IMR-90 (cell line): ENCODE measurements at regions not wholly inside any gene's neighbourhood (a gene's known extent, or its start where the extent isn't known, plus 50 kb on each side); places are given as distances from the start of the nearest gene placed in this dataset.

Experiments
- ATAC-seq: fragments of 200-7000 bp; cut with Tn5 transposase; 2 replicates; pipeline ENCODE4 v1.9.1; 2020; ENCODE audit warnings: low read depth, mild to moderate bottlenecking, moderate library complexity
- BruUV-seq: library from RNA; stranded (reverse); fragments of 400-500 nt; replicated peaks from 2 replicates; lab custom pipeline; 2021; lab: Mats Ljungman, UMichigan
- CTCF ChIA-PET: fragments of 300-600 bp; formaldehyde crosslinking; extraction: SDS; loops from one replicate; lab custom pipeline; 2021; ENCODE audit warnings: antibody characterized with exemption; lab: Yijun Ruan, JAX
- POLR2A ChIA-PET: fragments of 300-600 bp; sonication (Branson Sonifier 250); formaldehyde crosslinking; loops from one replicate; lab custom pipeline; 2022; ENCODE audit warnings: antibody characterized with exemption; ENCODE audit not compliant: unreplicated experiment; lab: Charles Lee
- DNase-seq: peaks from one replicate; pipeline ENCODE4 v3.0.0; 2013
- H2AFZ ChIP-seq: replicated peaks from 2 replicates; pipeline ENCODE3; 2013; ENCODE audit warnings: low read length, mild to moderate bottlenecking; ENCODE audit not compliant: poor library complexity
- H2AK5ac ChIP-seq: 2 replicates; pipeline ENCODE4 v1.6.1; 2013; ENCODE audit warnings: low read depth, low read length, inconsistent platforms
- H2AK9ac ChIP-seq: replicated peaks from 2 replicates; pipeline ENCODE3; 2013; ENCODE audit warnings: mild to moderate bottlenecking, low read depth, low read length, moderate library complexity; ENCODE audit not compliant: poor library complexity
- H2BK120ac ChIP-seq: 2 replicates; pipeline ENCODE4 v1.6.1; 2013; ENCODE audit warnings: low read depth, low read length, inconsistent platforms
- H2BK15ac ChIP-seq: 3 replicates; pipeline ENCODE4 v1.6.1; 2013; ENCODE audit warnings: low read depth, low read length, inconsistent platforms
- H2BK20ac ChIP-seq: 2 replicates; pipeline ENCODE4 v1.6.1; 2013; ENCODE audit warnings: low read depth, mild to moderate bottlenecking, inconsistent platforms, low read length, moderate library complexity
- H2BK5ac ChIP-seq: 2 replicates; pipeline ENCODE4 v1.6.1; 2013; ENCODE audit warnings: mild to moderate bottlenecking, low read depth, low read length, inconsistent platforms; ENCODE audit not compliant: poor library complexity, severe bottlenecking
- H3K14ac ChIP-seq: replicated peaks from 2 replicates; pipeline ENCODE4 v1.6.1; 2013; ENCODE audit warnings: low read depth, low read length, inconsistent platforms
- H3K18ac ChIP-seq: 2 replicates; pipeline ENCODE4 v1.6.1; 2013; ENCODE audit warnings: low read depth, low read length, control low read depth
- H3K23ac ChIP-seq: 2 replicates; pipeline ENCODE4 v1.6.1; 2013; ENCODE audit warnings: low read depth, low read length, inconsistent platforms
- H3K27ac ChIP-seq: 2 replicates; pipeline ENCODE4 v1.5.1; 2013; ENCODE audit warnings: mild to moderate bottlenecking, control low read depth, low read length; ENCODE audit not compliant: insufficient read depth
- H3K27me3 ChIP-seq: 2 replicates; pipeline ENCODE4 v1.6.1; 2013; ENCODE audit warnings: low read length; ENCODE audit not compliant: control insufficient read depth, insufficient read depth
- H3K36me3 ChIP-seq: 2 replicates; pipeline ENCODE4 v1.6.1; 2013; ENCODE audit warnings: low read length, mixed read lengths; ENCODE audit not compliant: control insufficient read depth, insufficient read depth
- H3K4ac ChIP-seq: 2 replicates; pipeline ENCODE4 v1.6.1; 2013; ENCODE audit warnings: low read depth, low read length, inconsistent platforms
- H3K4me1 ChIP-seq: 2 replicates; pipeline ENCODE4 v1.6.1; 2013; ENCODE audit warnings: low read length, mixed read lengths; ENCODE audit not compliant: control insufficient read depth, insufficient read depth
- H3K4me2 ChIP-seq: 2 replicates; pipeline ENCODE4 v1.6.1; 2013; ENCODE audit warnings: low read depth, mild to moderate bottlenecking, control low read depth, low read length, moderate library complexity
- H3K4me3 ChIP-seq: 2 replicates; pipeline ENCODE4 v1.5.1; 2013; ENCODE audit warnings: low read depth, mild to moderate bottlenecking, control low read depth, low read length, moderate library complexity; ENCODE audit not compliant: insufficient read depth
- H3K56ac ChIP-seq: 2 replicates; pipeline ENCODE4 v1.6.1; 2013; ENCODE audit warnings: low read length, inconsistent platforms; ENCODE audit not compliant: insufficient read depth; ENCODE audit errors: extremely low read depth
- H3K79me1 ChIP-seq, 2 experiments: 2 replicates each; pipeline ENCODE4 v1.6.1; 2013; ENCODE audit warnings: low read length in 2 of 2, inconsistent platforms in 1 of 2, low read depth in 1 of 2
- H3K9ac ChIP-seq: 2 replicates; pipeline ENCODE4 v1.6.1; 2013; ENCODE audit warnings: low read depth, low read length, control low read depth
- H3K9me1 ChIP-seq: 2 replicates; pipeline ENCODE4 v1.6.1; 2013; ENCODE audit warnings: low read length, inconsistent platforms; ENCODE audit not compliant: insufficient read depth
- H3K9me3 ChIP-seq: 2 replicates; pipeline ENCODE4 v1.6.1; 2013; ENCODE audit warnings: low read length; ENCODE audit not compliant: control insufficient read depth, insufficient read depth
- H4K20me1 ChIP-seq: 2 replicates; pipeline ENCODE4 v1.6.1; 2013; ENCODE audit warnings: low read length, inconsistent platforms; ENCODE audit not compliant: insufficient read depth
- H4K5ac ChIP-seq: 2 replicates; pipeline ENCODE4 v1.6.1; 2013; ENCODE audit warnings: mild to moderate bottlenecking, low read depth, low read length, control low read depth
- H4K8ac ChIP-seq, 2 experiments: 2 replicates each; pipeline ENCODE4 v1.6.1; 2013; ENCODE audit warnings: low read depth in 2 of 2, low read length in 2 of 2, control low read depth in 1 of 2, inconsistent platforms in 1 of 2
- H4K91ac ChIP-seq: 2 replicates; pipeline ENCODE4 v1.6.1; 2013; ENCODE audit warnings: low read depth, low read length, inconsistent platforms; ENCODE audit not compliant: insufficient read depth
- BHLHE40 ChIP-seq: fragments of 150-350 bp; IDR thresholded peaks from 2 replicates; pipeline ENCODE4 v1.6.1; 2016; ENCODE audit warnings: mild to moderate bottlenecking, low read depth, low read length
- CEBPB ChIP-seq: IDR thresholded peaks from 2 replicates; pipeline ENCODE4 v1.6.1; 2012; ENCODE audit warnings: low read depth, low read length, improper control_type of control experiment
- CHD1 ChIP-seq: IDR thresholded peaks from 2 replicates; pipeline ENCODE4 v1.6.1; 2012; ENCODE audit warnings: low read depth, low read length, improper control_type of control experiment
- ELK1 ChIP-seq: fragments of 150-350 bp; IDR thresholded peaks from 2 replicates; pipeline ENCODE4 v1.6.1; 2016; ENCODE audit warnings: low read depth, mild to moderate bottlenecking, low read length, moderate library complexity, borderline replicate concordance
- MAFK ChIP-seq: IDR thresholded peaks from 2 replicates; pipeline ENCODE4 v1.6.1; 2012; ENCODE audit warnings: low read depth, low read length, improper control_type of control experiment
- MAZ ChIP-seq: IDR thresholded peaks from 2 replicates; pipeline ENCODE4 v1.6.1; 2012; ENCODE audit warnings: low read depth, mild to moderate bottlenecking, low read length, improper control_type of control experiment, moderate library complexity, borderline replicate concordance
- MXI1 ChIP-seq: IDR thresholded peaks from 2 replicates; pipeline ENCODE4 v1.6.1; 2012; ENCODE audit warnings: low read depth, mild to moderate bottlenecking, low read length, moderate library complexity, borderline replicate concordance
- NFE2L2 ChIP-seq: fragments of 150-350 bp; IDR thresholded peaks from 2 replicates; pipeline ENCODE4 v1.6.1; 2016; ENCODE audit warnings: low read depth, mild to moderate bottlenecking, low read length
- POLR2A ChIP-seq: IDR thresholded peaks from 2 replicates; pipeline ENCODE4 v1.6.1; 2012; ENCODE audit warnings: mild to moderate bottlenecking, low read depth, low read length
- RAD21 ChIP-seq: IDR thresholded peaks from 2 replicates; pipeline ENCODE4 v1.6.1; 2012; ENCODE audit warnings: low read length, improper control_type of control experiment
- RCOR1 ChIP-seq: IDR thresholded peaks from 2 replicates; pipeline ENCODE4 v1.6.1; 2012; ENCODE audit warnings: mild to moderate bottlenecking, low read length, improper control_type of control experiment; ENCODE audit not compliant: insufficient replicate concordance
- RFX5 ChIP-seq: IDR thresholded peaks from 2 replicates; pipeline ENCODE4 v1.8.0; 2012; ENCODE audit warnings: low read depth, mild to moderate bottlenecking, low read length, moderate library complexity
- SMC3 ChIP-seq: fragments of 150-350 bp; IDR thresholded peaks from 2 replicates; pipeline ENCODE4 v1.6.1; 2016; ENCODE audit warnings: low read depth, mild to moderate bottlenecking, antibody characterized with exemption, low read length, moderate library complexity
- USF2 ChIP-seq: fragments of 150-350 bp; IDR thresholded peaks from 2 replicates; pipeline ENCODE4 v1.6.1; 2017; ENCODE audit warnings: mild to moderate bottlenecking, antibody characterized with exemption, low read length, low read depth
- WGBS, 2 experiments: methylation state at CpG; one replicate each; pipeline versions ENCODE4 v1.1.5 to v1.1.7; 2013; ENCODE audit warnings: missing lambda C conversion rate in 2 of 2; ENCODE audit not compliant: insufficient read length in 1 of 2; ENCODE audit errors: extremely low coverage in 2 of 2; 5-methylcytosine and 5-hydroxymethylcytosine counted together
- dilution Hi-C: fragments of 300-500 bp; cut with HindIII; formaldehyde crosslinking; loops from one replicate; pipeline ENCODE4 v1.14.3; 2018; ENCODE audit warnings: low sequenced_read_pairs; ENCODE audit not compliant: unreplicated experiment
- in situ Hi-C: fragments of 300-500 bp; cut with MboI; formaldehyde crosslinking; loops from 3 replicates; pipeline ENCODE4 v1.14.3; 2019; ENCODE audit warnings: low sequenced_read_pairs, inconsistent platforms, mixed read lengths
- intact Hi-C: fragments of 100-400 bp; cut with micrococcal nuclease; formaldehyde crosslinking; loops from 2 replicates; pipeline ENCODE4 v1.10.0; 2022
- TF ChIP-seq, protein P1 (sequence below): conservative IDR thresholded peaks from 2 replicates; pipeline ENCODE4 v1.5.1; 2012; ENCODE audit warnings: mild to moderate bottlenecking, low read depth, low read length, improper control_type of control experiment

DNA sequence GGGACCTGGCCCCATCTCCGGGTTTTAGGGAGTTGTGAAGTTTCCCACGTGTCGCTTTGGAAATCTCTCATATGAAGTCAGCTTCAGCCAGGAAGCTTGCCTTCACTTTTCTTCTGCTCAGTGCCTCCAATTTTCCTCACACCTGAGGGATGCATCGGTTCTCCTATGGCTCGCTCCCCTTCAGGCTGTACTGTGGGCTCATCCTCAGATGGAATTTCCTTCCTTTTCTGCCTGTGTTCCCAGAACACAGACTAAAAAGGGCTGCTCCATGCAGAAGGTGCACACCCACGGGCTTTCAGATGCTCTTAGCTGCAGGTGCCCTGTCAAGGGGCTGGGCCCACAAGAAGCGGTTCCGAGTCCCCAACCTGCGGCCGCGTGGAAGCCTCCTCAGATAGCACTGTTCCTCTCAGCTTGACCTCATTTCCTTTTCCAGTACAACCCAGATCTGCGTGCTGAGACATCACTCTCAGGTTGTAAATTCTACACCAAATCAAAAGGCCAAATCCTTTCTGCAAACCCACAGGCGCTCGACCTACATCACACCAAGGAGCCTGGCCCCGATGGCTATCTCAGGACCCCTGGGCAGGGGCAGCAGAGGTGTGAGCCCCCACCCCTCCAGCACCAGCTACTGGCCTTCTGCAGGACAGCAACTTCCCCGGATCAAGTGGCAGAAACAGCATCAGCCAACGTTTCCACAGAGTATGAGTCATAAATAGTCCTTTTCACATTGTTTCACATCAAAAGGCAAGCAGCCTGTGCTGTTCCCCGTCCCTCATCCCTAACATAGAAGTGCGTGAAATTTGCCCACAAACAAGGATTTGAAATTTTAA, 275.9 kb downstream of the ZNF536 start:
- H3K4me3 ChIP-seq = no peak overlapping the region
- H4K5ac ChIP-seq = no peak overlapping the region
- WGBS, 2 experiments = 43% methylated on average over 9 of the region's 19 CpGs; no CpG with 5 or more reads in 1 of the 2 experiments
- no peaks in the 10 kb centered on the region for H3K9me1 ChIP-seq
- DNase-seq (peak; percentile 2), ATAC-seq (no peak)
- no peaks in the 10 kb centered on the region for H3K9me3 ChIP-seq
- H2BK5ac ChIP-seq = no peak overlapping the region
- dilution Hi-C loops = no loop called here
- H3K14ac ChIP-seq = no peak overlapping the region
- H3K4me2 ChIP-seq = no peak overlapping the region
- no peaks in the 10 kb centered on the region for H3K79me1 ChIP-seq
- no peak overlapping the region for H2AK9ac ChIP-seq
- no TSS peak for BruUV-seq
- ChIA-PET CTCF (no interaction called here), POLR2A (no interaction called here)
- H3K9ac ChIP-seq = no peak overlapping the region
- H3K56ac ChIP-seq = no peak overlapping the region
- H4K91ac ChIP-seq = no peak overlapping the region
- no peak overlapping the region for H3K23ac ChIP-seq
- no peaks in the 10 kb centered on the region for H3K27me3 ChIP-seq
- in situ Hi-C loops = loop anchor here (25.0 kb wide), 1 partner anchor 761 kb away; no protein-coding TSS in a partner anchor
- no peaks in the 10 kb centered on the region for H3K36me3 ChIP-seq
- no peak overlapping the region for H3K27ac ChIP-seq
- H3K4ac ChIP-seq = no peak overlapping the region
- no peak overlapping the region for H2BK15ac ChIP-seq
- H2BK20ac ChIP-seq = no peak overlapping the region
- no peaks in the 10 kb centered on the region for H3K4me1 ChIP-seq
- intact Hi-C loops = loop anchor here (10.0 kb wide), 1 partner anchor 423 kb away; no protein-coding TSS in a partner anchor
- no peak overlapping the region for H3K18ac ChIP-seq
- H4K8ac ChIP-seq = no peak overlapping the region
- no peaks in the 10 kb centered on the region for H4K20me1 ChIP-seq
- H2AK5ac ChIP-seq = no peak overlapping the region
- no peak overlapping the region for H2BK120ac ChIP-seq
- peak overlapping the region; percentile 33 for H2AFZ ChIP-seq
- no peak for TF ChIP-seq ELK1
- TF ChIP-seq, protein P1, sequence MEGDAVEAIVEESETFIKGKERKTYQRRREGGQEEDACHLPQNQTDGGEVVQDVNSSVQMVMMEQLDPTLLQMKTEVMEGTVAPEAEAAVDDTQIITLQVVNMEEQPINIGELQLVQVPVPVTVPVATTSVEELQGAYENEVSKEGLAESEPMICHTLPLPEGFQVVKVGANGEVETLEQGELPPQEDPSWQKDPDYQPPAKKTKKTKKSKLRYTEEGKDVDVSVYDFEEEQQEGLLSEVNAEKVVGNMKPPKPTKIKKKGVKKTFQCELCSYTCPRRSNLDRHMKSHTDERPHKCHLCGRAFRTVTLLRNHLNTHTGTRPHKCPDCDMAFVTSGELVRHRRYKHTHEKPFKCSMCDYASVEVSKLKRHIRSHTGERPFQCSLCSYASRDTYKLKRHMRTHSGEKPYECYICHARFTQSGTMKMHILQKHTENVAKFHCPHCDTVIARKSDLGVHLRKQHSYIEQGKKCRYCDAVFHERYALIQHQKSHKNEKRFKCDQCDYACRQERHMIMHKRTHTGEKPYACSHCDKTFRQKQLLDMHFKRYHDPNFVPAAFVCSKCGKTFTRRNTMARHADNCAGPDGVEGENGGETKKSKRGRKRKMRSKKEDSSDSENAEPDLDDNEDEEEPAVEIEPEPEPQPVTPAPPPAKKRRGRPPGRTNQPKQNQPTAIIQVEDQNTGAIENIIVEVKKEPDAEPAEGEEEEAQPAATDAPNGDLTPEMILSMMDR = no peak
- TF ChIP-seq BHLHE40 = no peak
- TF ChIP-seq RAD21 = no peak
- TF ChIP-seq CEBPB = no peak
- no peak for TF ChIP-seq USF2
- TF ChIP-seq NFE2L2 = no peak
- TF ChIP-seq MXI1 = no peak
- no peak for TF ChIP-seq POLR2A
- no peak for TF ChIP-seq RCOR1
- TF ChIP-seq CHD1 = no peak
- TF ChIP-seq RFX5 = no peak
- no peak for TF ChIP-seq MAFK
- TF ChIP-seq MAZ = no peak
- TF ChIP-seq SMC3 = no peak
